Liver (tissue), 3 donors: ENCODE measurements at regions not wholly inside any gene's neighbourhood (a gene's known extent, or its start where the extent isn't known, plus 50 kb on each side); places are given as distances from the start of the nearest gene placed in this dataset.

Source experiments
- EGR1 ChIP-seq, 2 donors: IDR thresholded peaks; 2 replicates each; pipeline ENCODE4 v1.6.1; 2016 to 2018; ENCODE audit warnings: antibody characterized with exemption in 2 of 2, low read depth in 2 of 2
- FOXA1 ChIP-seq: IDR thresholded peaks from 2 replicates; pipeline ENCODE4 v1.6.1; 2016; ENCODE audit warnings: antibody characterized with exemption
- FOXA2 ChIP-seq: IDR thresholded peaks from 2 replicates; pipeline ENCODE4 v1.6.1; 2016; ENCODE audit warnings: antibody characterized with exemption
- RXRA ChIP-seq, 2 donors: IDR thresholded peaks; 2 replicates each; pipeline ENCODE4 v1.6.1; 2017 to 2018; ENCODE audit warnings: antibody characterized with exemption in 2 of 2, mild to moderate bottlenecking in 1 of 2
- TF ChIP-seq, protein P1 (sequence below): IDR thresholded peaks from 2 replicates; pipeline ENCODE4 v1.6.1; 2016; ENCODE audit warnings: antibody characterized with exemption
- TF ChIP-seq, protein P2 (sequence below): fragments of 150-350 bp; IDR thresholded peaks from 2 replicates; pipeline ENCODE4 v1.5.1; 2017; ENCODE audit warnings: improper control_type of control experiment, low read depth, low read length; ENCODE audit not compliant: missing input control
- TF ChIP-seq, protein P3 (sequence below): IDR thresholded peaks from 2 replicates; pipeline ENCODE4 v1.6.1; 2016; ENCODE audit warnings: antibody characterized with exemption
- donor health status: healthy.
- donor health status: healthy.

DNA sequence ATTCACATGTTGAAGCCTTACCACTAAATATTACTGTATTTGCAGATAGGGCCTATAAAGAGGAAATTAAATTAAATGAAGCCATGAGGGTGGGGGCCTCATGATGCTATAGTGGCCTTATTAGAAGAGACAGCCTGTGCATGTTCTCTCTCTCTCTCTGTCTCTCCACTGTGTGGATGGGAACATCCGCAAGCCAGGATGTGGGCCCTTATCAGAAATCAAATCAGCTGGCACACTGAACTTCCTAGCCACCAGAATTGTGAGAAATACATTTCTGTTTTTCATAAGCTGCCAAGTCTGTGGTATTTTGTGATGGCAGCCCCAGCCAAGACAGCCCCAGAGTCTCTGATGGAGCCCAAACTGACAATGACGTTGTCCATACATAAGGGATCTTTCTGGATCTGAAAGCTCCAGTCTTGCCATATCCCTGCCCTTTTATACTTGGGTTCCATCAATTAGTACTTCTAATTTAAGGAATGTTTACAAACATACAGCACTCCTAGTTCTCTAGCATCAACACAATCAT lies 300.5 kb upstream of the ATP10B start:
- TF ChIP-seq, protein P1, sequence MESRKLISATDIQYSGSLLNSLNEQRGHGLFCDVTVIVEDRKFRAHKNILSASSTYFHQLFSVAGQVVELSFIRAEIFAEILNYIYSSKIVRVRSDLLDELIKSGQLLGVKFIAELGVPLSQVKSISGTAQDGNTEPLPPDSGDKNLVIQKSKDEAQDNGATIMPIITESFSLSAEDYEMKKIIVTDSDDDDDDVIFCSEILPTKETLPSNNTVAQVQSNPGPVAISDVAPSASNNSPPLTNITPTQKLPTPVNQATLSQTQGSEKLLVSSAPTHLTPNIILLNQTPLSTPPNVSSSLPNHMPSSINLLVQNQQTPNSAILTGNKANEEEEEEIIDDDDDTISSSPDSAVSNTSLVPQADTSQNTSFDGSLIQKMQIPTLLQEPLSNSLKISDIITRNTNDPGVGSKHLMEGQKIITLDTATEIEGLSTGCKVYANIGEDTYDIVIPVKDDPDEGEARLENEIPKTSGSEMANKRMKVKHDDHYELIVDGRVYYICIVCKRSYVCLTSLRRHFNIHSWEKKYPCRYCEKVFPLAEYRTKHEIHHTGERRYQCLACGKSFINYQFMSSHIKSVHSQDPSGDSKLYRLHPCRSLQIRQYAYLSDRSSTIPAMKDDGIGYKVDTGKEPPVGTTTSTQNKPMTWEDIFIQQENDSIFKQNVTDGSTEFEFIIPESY, result no peak
- TF ChIP-seq, protein P2, sequence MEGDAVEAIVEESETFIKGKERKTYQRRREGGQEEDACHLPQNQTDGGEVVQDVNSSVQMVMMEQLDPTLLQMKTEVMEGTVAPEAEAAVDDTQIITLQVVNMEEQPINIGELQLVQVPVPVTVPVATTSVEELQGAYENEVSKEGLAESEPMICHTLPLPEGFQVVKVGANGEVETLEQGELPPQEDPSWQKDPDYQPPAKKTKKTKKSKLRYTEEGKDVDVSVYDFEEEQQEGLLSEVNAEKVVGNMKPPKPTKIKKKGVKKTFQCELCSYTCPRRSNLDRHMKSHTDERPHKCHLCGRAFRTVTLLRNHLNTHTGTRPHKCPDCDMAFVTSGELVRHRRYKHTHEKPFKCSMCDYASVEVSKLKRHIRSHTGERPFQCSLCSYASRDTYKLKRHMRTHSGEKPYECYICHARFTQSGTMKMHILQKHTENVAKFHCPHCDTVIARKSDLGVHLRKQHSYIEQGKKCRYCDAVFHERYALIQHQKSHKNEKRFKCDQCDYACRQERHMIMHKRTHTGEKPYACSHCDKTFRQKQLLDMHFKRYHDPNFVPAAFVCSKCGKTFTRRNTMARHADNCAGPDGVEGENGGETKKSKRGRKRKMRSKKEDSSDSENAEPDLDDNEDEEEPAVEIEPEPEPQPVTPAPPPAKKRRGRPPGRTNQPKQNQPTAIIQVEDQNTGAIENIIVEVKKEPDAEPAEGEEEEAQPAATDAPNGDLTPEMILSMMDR, result no peak
- TF ChIP-seq FOXA2 (no peak), RXRA (IDR thresholded peaks at IDR 0.05) (no peak), FOXA1 (no peak), EGR1 (IDR thresholded peaks at IDR 0.05; ENCODE audit: low read depth in 2 of 2) (no peak)
- TF ChIP-seq, protein P3, sequence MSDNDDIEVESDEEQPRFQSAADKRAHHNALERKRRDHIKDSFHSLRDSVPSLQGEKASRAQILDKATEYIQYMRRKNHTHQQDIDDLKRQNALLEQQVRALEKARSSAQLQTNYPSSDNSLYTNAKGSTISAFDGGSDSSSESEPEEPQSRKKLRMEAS, result no peak
